Stimulated activated CD8-positive, alpha-beta memory T cell treated with anti-CD3 and anti-CD28 coated beads, Interleukin-15, amount 100 ng/mL, for 4 hours (primary cell): ENCODE measurements at regions not wholly inside any gene's neighbourhood (a gene's known extent, or its start where the extent isn't known, plus 50 kb on each side); places are given as distances from the start of the nearest gene placed in this dataset.
"Not testable (repeated sequence)": the region's sequence is repeated elsewhere in the genome, so short reads cannot be mapped to it uniquely, and the experiment has no call there.

Experiments
- DNase-seq, 2 donors: peaks; one replicate each; pipeline ENCODE4 v3.0.0-alpha.2; 2020; ENCODE audit warnings: low read depth in 2 of 2

DNA sequence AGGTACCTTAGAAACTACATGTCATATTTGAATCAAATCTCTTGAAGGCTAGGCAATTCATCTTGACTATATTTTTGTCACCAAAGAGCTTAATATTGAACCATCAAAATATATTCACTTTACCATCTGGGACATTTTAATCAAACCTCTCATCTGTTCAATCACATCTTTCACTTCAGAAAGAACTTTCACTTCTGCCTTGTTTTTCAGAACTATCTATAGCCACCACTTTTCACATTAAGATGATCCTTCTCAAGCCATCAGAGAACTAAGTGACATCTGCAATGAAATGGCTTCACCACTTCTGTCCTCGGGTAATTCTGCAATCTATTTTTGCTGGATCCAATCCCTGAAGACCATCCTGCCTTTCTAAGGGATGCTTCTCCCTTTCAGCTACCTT lies 57.8 kb downstream of the OR2B2 start:
- DNase-seq = no peak

DNA sequence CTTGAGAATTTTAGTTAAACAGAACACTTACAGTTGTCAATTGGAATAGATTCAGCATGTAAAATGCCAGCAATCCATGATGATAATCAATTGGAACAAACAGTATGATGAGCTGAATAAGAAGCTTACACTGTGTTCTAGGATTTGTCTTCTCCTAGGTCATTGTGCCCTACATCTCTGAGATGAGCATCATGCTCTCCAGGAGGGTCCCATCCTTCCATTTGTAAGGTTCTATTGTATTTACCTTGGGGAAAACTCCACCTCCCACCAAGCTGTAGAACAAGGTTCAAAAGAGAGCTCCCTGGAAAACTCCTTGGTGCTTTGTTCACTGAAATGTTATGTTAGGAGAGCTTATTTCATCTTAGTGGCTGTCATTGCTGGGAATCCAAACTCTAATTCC lies 60.8 kb downstream of the OR2B2 start:
- DNase-seq = no peak

GRCh38 chr6:27849001-27849400 lies 63.2 kb downstream of the OR2B2 start:
- DNase-seq = not testable (repeated sequence)

DNA sequence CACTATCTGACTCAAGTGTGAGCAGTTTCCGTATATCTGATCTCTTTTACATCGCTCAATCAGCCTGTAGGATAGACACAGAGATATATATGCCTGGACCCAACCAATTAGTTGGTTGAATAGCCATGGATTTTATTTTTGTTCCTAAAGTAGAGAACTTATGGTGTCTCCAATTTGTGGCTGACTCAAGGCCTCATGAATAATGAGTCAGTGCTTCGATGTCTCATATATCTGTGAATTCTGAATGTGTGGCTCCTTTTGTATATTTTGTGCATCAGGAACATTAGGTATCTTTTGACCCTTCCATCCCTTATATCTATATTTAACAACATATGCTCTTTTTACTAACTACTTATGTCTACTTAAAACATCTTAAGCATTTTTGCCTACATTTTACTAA lies 64.5 kb downstream of the OR2B2 start:
- no peak for DNase-seq

DNA sequence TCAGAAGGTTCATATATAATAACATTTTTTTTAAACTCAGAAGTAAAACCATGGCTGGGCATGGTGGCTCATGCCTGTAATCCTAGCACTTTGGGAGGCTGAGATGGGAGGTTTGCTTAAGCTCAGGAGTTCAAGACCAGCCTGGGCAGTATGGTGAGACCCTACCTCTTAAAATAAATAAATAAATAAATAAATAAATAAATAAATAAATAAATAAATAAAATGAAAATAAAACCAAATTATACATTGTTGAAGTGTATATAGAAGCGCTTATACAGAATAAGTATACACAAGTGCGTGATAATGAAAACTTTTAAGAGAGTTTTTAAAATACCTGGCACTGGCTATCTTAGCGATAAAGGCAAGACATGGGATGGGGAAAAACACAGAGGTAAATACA lies 71.6 kb downstream of the OR2B2 start:
- no peak for DNase-seq

- DNase-seq = no peak
Measured at GRCh38 chr6:27839626-27840475, 72.3 kb downstream of the OR2B2 start.

DNA sequence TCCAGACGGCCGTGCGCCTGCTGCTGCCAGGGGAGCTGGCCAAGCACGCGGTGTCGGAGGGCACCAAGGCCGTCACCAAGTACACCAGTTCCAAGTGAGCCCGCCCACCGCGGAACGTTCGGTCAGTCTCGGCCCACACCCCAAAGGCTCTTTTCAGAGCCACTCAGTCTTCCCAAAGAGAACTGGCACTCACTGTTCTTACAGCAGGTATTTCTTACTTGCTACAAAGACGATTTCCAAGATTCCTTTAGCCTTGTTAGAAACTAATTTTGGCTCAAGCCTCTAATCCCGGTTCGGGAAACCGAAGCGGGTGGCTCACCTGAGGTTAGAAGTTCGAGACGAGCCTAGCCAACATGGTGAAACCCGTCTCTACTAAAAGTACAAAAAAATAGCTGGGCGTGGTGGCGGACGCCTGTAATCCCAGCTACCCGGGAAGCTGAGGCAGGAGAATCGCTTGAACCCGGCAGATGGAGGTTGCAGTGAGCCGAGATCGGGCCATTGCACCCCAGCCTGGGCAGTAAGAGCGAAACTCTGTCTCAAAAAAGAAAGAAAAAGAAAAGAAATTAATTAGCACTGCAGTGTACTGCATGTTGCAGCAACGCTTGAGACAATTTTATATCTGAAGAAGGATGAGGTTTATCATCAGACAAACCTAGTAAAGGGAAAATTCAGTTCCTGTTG lies 73.1 kb downstream of the OR2B2 start:
- no peak for DNase-seq

DNA sequence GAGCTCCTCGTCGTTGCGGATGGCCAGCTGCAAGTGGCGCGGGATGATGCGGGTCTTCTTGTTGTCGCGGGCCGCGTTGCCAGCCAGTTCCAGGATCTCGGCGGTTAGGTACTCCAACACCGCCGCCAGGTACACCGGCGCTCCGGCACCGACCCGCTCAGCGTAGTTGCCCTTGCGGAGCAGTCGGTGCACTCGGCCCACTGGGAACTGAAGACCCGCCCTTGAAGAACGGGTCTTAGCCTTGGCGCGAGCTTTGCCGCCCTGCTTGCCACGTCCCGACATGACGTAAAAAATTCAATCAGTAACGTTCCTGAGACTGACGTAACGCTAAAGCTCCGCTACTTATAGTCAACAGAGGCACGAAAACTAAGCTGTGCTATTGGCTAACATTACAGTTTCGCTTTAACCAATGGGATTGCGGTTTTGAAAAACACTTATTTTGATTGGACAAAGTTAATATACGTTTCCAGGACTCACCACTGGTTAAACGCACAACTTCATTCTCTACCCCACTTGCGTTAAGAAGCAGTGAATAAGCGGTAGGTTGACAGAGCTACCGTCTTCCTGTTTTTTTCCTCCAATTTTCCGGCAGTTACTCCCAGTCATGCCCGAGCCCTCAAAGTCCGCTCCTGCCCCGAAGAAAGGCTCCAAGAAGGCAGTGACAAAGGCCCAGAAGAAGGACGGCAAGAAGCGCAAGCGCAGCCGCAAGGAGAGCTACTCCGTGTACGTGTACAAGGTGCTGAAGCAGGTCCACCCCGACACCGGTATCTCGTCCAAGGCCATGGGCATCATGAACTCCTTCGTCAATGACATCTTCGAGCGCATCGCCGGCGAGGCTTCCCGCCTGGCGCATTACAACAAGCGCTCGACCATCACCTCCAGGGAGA lies 73.9 kb downstream of the OR2B2 start:
- DNase-seq = peak; percentile 53 to 58

DNA sequence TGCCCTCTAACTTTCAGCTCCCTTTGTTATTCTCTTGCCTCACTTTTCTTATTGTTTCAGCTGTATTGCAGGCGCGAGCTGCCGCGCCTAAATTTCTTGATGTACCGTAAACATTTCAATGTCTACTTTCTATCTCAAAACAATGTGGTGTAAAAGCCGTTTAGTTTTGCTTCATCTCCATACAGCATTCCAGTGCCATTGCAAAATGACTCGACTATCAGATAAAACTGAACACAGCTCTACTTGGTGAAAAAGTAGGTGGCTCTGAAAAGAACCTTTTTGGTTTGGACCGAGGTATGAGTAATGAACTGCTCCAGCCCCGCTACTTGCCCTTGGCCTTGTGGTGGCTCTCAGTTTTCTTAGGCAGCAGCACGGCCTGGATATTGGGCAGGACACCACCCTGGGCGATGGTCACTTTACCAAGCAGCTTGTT lies 74.6 kb downstream of the OR2B2 start:
- no peak for DNase-seq

DNA sequence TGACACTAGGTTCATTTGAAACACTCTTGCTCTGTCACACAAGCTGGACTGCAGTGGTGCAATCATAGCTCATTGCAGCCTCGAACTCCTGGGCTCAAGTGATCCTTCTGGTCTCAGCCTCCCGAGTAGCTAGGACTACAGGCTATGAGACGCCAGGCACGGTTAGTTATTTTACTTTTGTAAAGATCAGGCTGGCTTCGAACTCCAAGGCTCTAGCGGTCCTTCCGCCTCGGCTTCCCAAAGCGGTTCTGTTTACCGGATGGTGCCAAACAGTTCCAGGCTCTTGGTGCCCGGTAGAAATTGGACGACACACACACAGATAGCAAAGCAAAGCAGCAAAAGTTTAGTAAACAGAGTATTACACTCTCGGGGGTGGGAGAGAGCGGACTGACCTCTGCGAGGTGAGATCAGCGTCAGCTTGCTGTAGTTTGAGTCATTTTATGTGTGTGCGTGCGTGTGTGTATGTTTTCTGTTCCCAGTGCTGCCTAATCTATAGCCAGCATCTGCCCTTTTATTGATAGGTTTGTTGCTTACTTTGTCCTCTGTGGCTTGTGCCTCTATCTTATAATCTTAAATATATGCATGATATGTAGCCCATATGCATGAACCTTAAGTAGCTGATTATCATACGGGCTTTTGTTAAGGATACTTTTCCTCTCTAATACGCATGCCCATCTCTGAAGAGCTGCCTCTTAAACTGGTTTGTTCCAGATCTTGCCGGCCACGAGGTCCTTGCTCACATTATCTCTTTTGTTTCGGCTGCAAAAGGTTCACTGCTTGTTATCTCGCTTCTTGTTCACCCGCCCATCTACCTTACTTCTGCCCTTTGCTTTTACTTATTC lies 75.2 kb downstream of the OR2B2 start:
- peak in 1 of 2 donors; percentile 12 for DNase-seq

DNA sequence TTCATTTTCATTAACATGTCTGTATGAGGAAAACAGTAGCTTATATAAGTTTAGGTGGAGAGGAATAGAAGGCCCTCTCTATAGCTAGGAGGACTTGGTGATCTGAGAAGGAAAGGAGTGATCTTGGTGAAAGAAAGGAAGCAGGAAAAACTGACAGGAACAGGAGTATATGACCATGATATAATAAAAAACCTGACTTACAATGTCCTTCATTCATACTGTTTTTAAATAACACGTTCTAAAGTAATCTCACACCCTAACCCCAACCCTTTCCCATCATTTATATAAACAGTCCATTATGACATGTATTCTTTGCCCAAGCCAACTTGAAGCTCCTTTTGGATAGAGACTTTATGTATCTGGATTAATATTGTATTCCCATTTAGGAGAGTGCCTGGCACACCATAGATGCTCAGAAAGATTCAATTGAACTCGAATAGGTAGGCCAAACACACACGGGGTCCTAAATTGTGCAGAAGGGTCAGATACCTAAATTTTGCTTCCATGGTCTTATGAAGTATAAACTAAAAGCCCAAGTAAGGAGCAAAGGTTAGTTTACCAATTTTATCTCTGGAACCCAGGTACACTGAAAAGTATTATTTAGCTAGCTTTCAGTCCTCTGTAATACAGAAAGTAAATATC lies 75.9 kb downstream of the OR2B2 start:
- DNase-seq = no peak

DNA sequence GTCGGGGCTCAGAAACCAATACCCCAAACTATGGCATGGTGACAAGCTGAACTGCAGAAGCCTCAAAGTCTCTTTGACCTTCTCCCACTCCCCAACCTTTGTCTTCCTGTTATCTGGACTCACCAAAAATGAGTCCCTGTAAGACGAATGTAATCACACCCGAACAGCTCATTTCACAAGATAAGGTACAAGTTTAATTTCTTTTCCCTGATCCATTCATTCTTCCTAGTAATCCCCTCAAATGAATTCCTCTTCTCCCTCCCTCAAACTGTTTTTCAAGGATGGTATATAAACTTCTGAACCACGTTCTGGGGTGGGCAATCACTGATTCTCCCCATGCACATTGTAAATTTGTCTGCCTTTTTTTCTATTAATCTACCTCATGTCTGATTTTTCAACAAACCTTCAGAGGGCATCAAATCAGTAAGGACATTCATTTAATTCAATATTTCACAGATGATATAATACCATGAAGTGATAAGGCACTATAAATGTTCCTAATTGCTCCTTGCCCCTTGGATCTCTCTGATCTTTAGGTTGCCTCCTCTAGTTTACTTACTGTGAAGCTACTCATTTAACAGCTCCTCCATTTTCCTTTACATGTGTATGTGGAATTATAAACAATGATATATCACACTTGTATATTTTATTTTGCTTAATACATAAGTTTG lies 77.2 kb downstream of the OR2B2 start:
- no peak for DNase-seq

GRCh38 chr6:27834384-27834783 lies 77.8 kb downstream of the OR2B2 start:
- no peak for DNase-seq

DNA sequence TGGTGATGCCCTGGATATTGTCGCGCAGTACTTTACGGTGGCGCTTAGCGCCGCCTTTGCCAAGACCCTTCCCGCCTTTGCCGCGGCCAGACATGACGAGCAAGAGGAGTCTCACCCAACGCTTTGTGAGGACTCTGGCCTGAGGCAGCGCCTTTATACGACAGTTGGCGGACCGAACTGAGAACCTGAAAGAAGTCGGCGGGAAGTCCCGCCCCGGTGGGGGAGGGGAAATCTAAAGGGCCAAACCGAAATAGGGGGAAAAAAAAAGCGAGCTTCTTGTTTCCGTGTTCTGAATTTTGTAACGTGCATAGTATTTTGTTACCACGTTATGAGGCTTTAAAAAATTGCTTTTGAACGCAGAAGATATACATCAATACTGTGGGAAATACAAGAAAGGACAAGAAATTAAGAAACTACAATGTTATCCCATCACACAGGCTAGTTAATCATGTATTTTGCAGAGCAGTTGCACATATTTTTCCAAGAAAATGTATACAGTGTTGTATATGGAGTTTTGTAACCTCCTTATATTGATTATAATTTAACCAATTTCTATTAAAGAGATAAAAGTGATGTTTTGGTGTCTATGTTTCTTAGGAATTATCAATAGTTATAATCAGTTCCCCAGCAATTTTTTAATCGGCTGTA lies 80.6 kb downstream of the OR2B2 start:
- DNase-seq = peak in 1 of 2 donors; percentile 66

DNA sequence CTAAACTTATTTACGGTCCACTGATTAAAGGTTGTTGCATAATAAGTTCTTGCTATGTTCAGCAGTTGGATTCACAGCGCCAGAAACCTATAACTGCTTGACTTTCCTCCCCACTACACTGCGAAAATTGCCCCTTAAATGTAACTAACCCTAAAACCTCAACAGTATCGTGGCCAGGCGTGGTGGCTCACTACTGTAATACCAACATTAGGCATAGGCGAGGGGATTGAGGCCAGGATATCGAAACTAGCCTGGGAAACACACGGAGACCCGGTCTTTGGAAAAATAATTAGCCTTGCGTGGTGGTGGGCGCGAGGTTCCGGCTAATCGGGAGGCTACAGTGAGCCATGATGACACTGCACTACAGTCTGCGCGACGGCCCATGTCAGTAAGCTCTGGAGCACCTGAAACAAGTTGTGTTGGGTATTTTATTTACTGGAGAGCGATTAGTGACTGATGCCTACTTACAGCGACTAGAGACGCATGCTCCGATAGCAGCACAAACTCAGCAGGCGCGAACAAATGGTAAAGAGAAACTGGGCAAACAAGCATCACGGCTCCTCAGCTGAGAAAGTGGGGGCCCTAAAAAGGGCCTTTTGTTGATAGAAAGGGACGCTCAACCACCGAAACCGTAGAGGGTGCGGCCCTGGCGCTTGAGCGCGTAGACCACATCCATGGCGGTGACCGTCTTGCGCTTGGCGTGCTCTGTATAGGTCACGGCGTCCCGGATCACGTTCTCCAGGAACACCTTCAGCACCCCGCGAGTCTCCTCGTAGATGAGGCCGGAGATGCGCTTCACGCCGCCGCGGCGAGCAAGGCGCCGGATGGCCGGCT lies 81.4 kb downstream of the OR2B2 start:
- not testable (repeated sequence) for DNase-seq

GRCh38 chr6:27830212-27830599 lies 82.0 kb downstream of the OR2B2 start:
- no peak for DNase-seq

- no peak for DNase-seq
Measured at GRCh38 chr6:27829453-27830211, 82.6 kb downstream of the OR2B2 start.

DNA sequence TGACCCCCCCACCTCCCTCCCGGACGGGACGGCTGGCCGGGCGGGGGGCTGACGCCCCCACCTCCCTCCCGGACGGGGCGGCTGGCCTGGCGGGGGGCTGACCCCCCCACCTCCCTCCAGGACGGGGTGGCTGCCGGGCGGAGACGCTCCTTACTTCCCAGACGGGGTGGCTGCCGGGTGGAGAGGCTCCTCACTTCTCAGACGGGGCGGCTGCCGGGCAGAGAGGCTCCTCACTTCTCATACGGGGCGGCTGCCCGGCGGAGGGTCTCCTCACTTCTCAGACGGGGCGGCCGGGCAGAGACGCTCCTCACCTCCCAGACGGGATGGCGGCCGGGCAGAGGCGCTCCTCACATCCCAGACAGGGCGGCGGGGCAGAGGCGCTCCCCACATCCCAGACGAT lies 84.7 kb downstream of the OR2B2 start:
- DNase-seq = not testable (repeated sequence)
